K562 (cell line): ENCODE measurements at regions not wholly inside any gene's neighbourhood (a gene's known extent, or its start where the extent isn't known, plus 50 kb on each side); places are given as distances from the start of the nearest gene placed in this dataset.

Experiments
- ATAC-seq: fragments of 200-7000 bp; cut with Tn5 transposase; 3 replicates; pipeline ENCODE4 v1.9.1; 2020; ENCODE audit warnings: moderate library complexity
- BruUV-seq: library from RNA; stranded (reverse); fragments of 400-500 nt; replicated peaks from 2 replicates; lab custom pipeline; 2021; lab: Mats Ljungman, UMichigan
- CTCF ChIA-PET: fragments of 300-600 bp; formaldehyde crosslinking; extraction: SDS; loops from one replicate; lab custom pipeline; 2021; ENCODE audit warnings: low intra/inter-chr PET ratio; lab: Yijun Ruan, JAX
- POLR2A ChIA-PET: fragments of 300-600, 350-650 bp; sonication (Branson Sonifier 250); formaldehyde crosslinking; extraction: SDS; loops from one replicate; lab custom pipeline; 2021; ENCODE audit warnings: antibody characterized with exemption, inconsistent platforms; lab: Yijun Ruan, JAX
- DNase-seq, 4 experiments: peaks; one replicate each; pipeline versions ENCODE4 v3.0.0 to v3.0.0-alpha.2; 2011 to 2018; ENCODE audit warnings: low spot score in 3 of 4, mixed read lengths in 3 of 4; ENCODE audit errors: extremely low read depth in 1 of 4
- FAIRE-seq: peaks from 2 replicates; lab custom pipeline; 2011; peaks lifted over from hg19 to GRCh38; lab: Jason Lieb, UNC
- H2AFZ ChIP-seq: 2 replicates; pipeline ENCODE4 v1.6.0; 2011; ENCODE audit warnings: low read depth, low read length, control low read depth, inconsistent platforms
- H3K27ac ChIP-seq: fragments of 200-600 bp; 3 replicates; pipeline ENCODE4 v1.8.0; 2011; ENCODE audit warnings: low read depth, mild to moderate bottlenecking, control low read depth, inconsistent platforms, low read length, moderate library complexity, mixed read lengths; ENCODE audit errors: extremely low read depth
- H3K27me3 ChIP-seq, 2 experiments: fragments of 300-600 bp in 1 of 2; 2 replicates in 1 of 2; 3 replicates in 1 of 2; pipeline versions ENCODE4 v1.6.0 to v1.8.0; 2011; ENCODE audit warnings: inconsistent platforms in 2 of 2, low read length in 2 of 2, mild to moderate bottlenecking in 1 of 2, mixed read lengths in 1 of 2, moderate library complexity in 1 of 2; ENCODE audit not compliant: control insufficient read depth in 2 of 2, insufficient read depth in 2 of 2
- H3K36me3 ChIP-seq: fragments of 300-600 bp; 3 replicates; pipeline ENCODE4 v1.8.0; 2011; ENCODE audit warnings: mild to moderate bottlenecking, low read length, inconsistent platforms; ENCODE audit not compliant: control insufficient read depth, insufficient read depth
- H3K4me1 ChIP-seq, 2 experiments: fragments of 200-600 bp in 1 of 2; replicated peaks in 1 of 2; 2 replicates in 1 of 2; 3 replicates in 1 of 2; pipeline versions ENCODE4 v1.5.1 to v1.8.0; 2011; ENCODE audit warnings: inconsistent platforms in 2 of 2, low read length in 2 of 2, mild to moderate bottlenecking in 1 of 2, mixed read lengths in 1 of 2, moderate library complexity in 1 of 2; ENCODE audit not compliant: control insufficient read depth in 2 of 2, insufficient read depth in 2 of 2
- H3K4me2 ChIP-seq: 2 replicates; pipeline ENCODE4 v1.6.1; 2011; ENCODE audit warnings: low read length, control low read depth, inconsistent platforms, mixed read lengths; ENCODE audit not compliant: insufficient read depth
- H3K4me3 ChIP-seq: fragments of 200-600 bp; sonication (generic), shearing (Covaris generic); 2 replicates; pipeline ENCODE4 v1.5.1; 2016; ENCODE audit warnings: control low read depth, inconsistent platforms
- H3K79me2 ChIP-seq: fragments of 200-600 bp; 3 replicates; pipeline ENCODE4 v1.8.0; 2011; ENCODE audit warnings: low read length, inconsistent platforms; ENCODE audit not compliant: control insufficient read depth, insufficient read depth
- H3K9ac ChIP-seq, 2 experiments: 2 replicates each; pipeline versions ENCODE4 v1.6.0 to v1.6.1; 2011; ENCODE audit warnings: low read depth in 2 of 2, low read length in 2 of 2, control low read depth in 1 of 2, inconsistent platforms in 1 of 2, mild to moderate bottlenecking in 1 of 2, mixed read lengths in 1 of 2; ENCODE audit not compliant: insufficient read depth in 1 of 2
- H3K9me1 ChIP-seq: one replicate; pipeline ENCODE4 v1.6.0; 2011; ENCODE audit warnings: inconsistent platforms, mild to moderate bottlenecking, low read length, moderate library complexity; ENCODE audit not compliant: control insufficient read depth, insufficient read depth
- H3K9me3 ChIP-seq: replicated peaks from 2 replicates; pipeline ENCODE4 v1.5.1; 2011; ENCODE audit warnings: low read depth, low read length, inconsistent platforms; ENCODE audit not compliant: control insufficient read depth, insufficient read depth
- H4K20me1 ChIP-seq: replicated peaks from 2 replicates; pipeline ENCODE4 v1.6.1; 2011; ENCODE audit warnings: low read length, inconsistent platforms, mixed read lengths; ENCODE audit not compliant: control insufficient read depth, insufficient read depth
- CBX8 ChIP-seq: fragments of 200-600 bp; sonication (generic); IDR thresholded peaks from 2 replicates; pipeline ENCODE4 v1.6.1; 2012; ENCODE audit warnings: borderline replicate concordance, mixed run types, low read depth, mild to moderate bottlenecking, moderate library complexity, mixed read lengths, low read length, control low read depth, inconsistent platforms; ENCODE audit not compliant: poor library complexity, severe bottlenecking; ENCODE audit errors: extremely low read depth
- NCOA4 ChIP-seq: fragments of 450-650 bp; IDR thresholded peaks from 2 replicates; pipeline ENCODE4 v1.6.1; 2018; ENCODE audit warnings: mild to moderate bottlenecking; ENCODE audit not compliant: partially characterized antibody
- POLR2H ChIP-seq: IDR thresholded peaks from 2 replicates; pipeline ENCODE4 v1.6.1; 2016; ENCODE audit warnings: missing genetic modification characterization, low read depth, mild to moderate bottlenecking, control low read depth, missing compliant biosample characterization, moderate library complexity
- ZBTB9 ChIP-seq: fragments of 450-650 bp; formaldehyde crosslinking; IDR thresholded peaks from 2 replicates; pipeline ENCODE4 v1.4.0; 2020; ENCODE audit warnings: mild to moderate bottlenecking, moderate library complexity
- WGBS: fragments of 100-300 bp; shearing (Covaris generic); methylation state at CpG from one replicate; pipeline ENCODE4 v1.1.6; 2016; ENCODE audit warnings: low coverage, mixed read lengths; ENCODE audit not compliant: insufficient coverage; ENCODE audit errors: missing lambda C conversion rate; 5-methylcytosine and 5-hydroxymethylcytosine counted together
- in situ Hi-C: fragments of 300-500 bp; cut with MboI; formaldehyde crosslinking; loops from 4 replicates; pipeline ENCODE4 v1.15.0; 2018; ENCODE audit warnings: inconsistent platforms, mixed read lengths
- intact Hi-C: fragments of 100-400 bp; cut with micrococcal nuclease; formaldehyde crosslinking; loops from 2 replicates; pipeline ENCODE4 v1.14.2; 2022

- TF ChIP-seq ZBTB9 (no peak), POLR2H (no peak)
These were observed 69.6 kb upstream of the GNAQ start (continued) for GRCh38 chr9:78101247-78101646.

GRCh38 chr9:78097541-78097940 is 65.9 kb upstream of the GNAQ start:
- peak; percentile 64 for TF ChIP-seq CBX8
- no peak for TF ChIP-seq NCOA4
- H3K4me2 ChIP-seq = no peak overlapping the region
- H4K20me1 ChIP-seq = no peaks in the 10 kb centered on the region
- no peak for FAIRE-seq
- H3K9ac ChIP-seq = no peak overlapping the region
- ATAC-seq = no peak
- WGBS = 0% methylated on average over 3 of the region's 3 CpGs
- no peaks in the 10 kb centered on the region; a peak in 3 of 5 replicates for H3K27me3 ChIP-seq
- no peaks in the 10 kb centered on the region for H3K36me3 ChIP-seq
- BruUV-seq = no TSS peak
- no peaks in the 10 kb centered on the region for H3K9me1 ChIP-seq
- ChIA-PET POLR2A (no interaction called here), CTCF (no interaction called here)
- no peaks in the 10 kb centered on the region for H3K79me2 ChIP-seq
- DNase-seq = no peak
- H3K4me1 ChIP-seq = no peaks in the 10 kb centered on the region; a peak in 1 of 5 replicates
- in situ Hi-C loops (no loop called here), intact Hi-C loops (no loop called here)
- no peak overlapping the region for H3K4me3 ChIP-seq
- no peaks in the 10 kb centered on the region for H3K9me3 ChIP-seq
- no peak overlapping the region for H3K27ac ChIP-seq
- H2AFZ ChIP-seq = no peak overlapping the region
